HEK293 (cell line): ENCODE measurements at regions not wholly inside any gene's neighbourhood (a gene's known extent, or its start where the extent isn't known, plus 50 kb on each side); places are given as distances from the start of the nearest gene placed in this dataset.
A peak's percentile ranks its signal among the peaks of the same experiment; 100 is the strongest.

Experiments used
- CTCF ChIA-PET: fragments of 350-600 bp; formaldehyde crosslinking; extraction: SDS; loops from one replicate; lab custom pipeline; 2021; ENCODE audit warnings: antibody characterized with exemption; lab: Yijun Ruan, JAX
- POLR2A ChIA-PET: fragments of 300-600 bp; formaldehyde crosslinking; extraction: SDS; loops from one replicate; lab custom pipeline; 2020; ENCODE audit warnings: antibody characterized with exemption, inconsistent platforms; lab: Yijun Ruan, JAX
- H3K27ac ChIP-seq: fragments of 200-500 bp; sonication (Bioruptor generic); 2 replicates; pipeline ENCODE4 v1.5.1; 2014; ENCODE audit warnings: low read depth, low read length, control low read depth, inconsistent platforms; ENCODE audit errors: extremely low read depth
- H3K36me3 ChIP-seq, 2 experiments: fragments of 200-500 bp in 1 of 2; sonication (Bioruptor generic) in 1 of 2; 1 replicate in 1 of 2; 2 replicates in 1 of 2; pipeline ENCODE4 v1.5.1; 2014 to 2017; ENCODE audit warnings: inconsistent platforms in 2 of 2, low read length in 2 of 2; ENCODE audit not compliant: control insufficient read depth in 2 of 2, insufficient read depth in 1 of 2
- H3K4me1 ChIP-seq: fragments of 200-500 bp; sonication (Bioruptor generic); 2 replicates; pipeline ENCODE4 v1.5.1; 2014; ENCODE audit warnings: mild to moderate bottlenecking, low read length, inconsistent platforms; ENCODE audit not compliant: control insufficient read depth, insufficient read depth
- H3K4me3 ChIP-seq: 2 replicates; pipeline ENCODE4 v1.5.1; 2011; ENCODE audit warnings: low read depth, mild to moderate bottlenecking, control low read depth, low read length, moderate library complexity
- H3K9me3 ChIP-seq: fragments of 200-500 bp; sonication (Bioruptor generic); 2 replicates; pipeline ENCODE4 v1.5.1; 2014; ENCODE audit warnings: low read depth, low read length, inconsistent platforms; ENCODE audit not compliant: control insufficient read depth, insufficient read depth
- FEZF1 ChIP-seq: fragments of 450-650 bp; formaldehyde crosslinking; IDR thresholded peaks from 2 replicates; pipeline ENCODE4 v1.5.1; 2016; ENCODE audit warnings: missing biosample characterization, missing genetic modification characterization
- GFI1B ChIP-seq: fragments of 450-650 bp; formaldehyde crosslinking; IDR thresholded peaks from 2 replicates; pipeline ENCODE4 v1.5.1; 2016; ENCODE audit warnings: missing biosample characterization, missing genetic modification characterization
- OVOL3 ChIP-seq: fragments of 450-650 bp; formaldehyde crosslinking; IDR thresholded peaks from 2 replicates; pipeline ENCODE4 v1.5.1; 2016; ENCODE audit warnings: missing biosample characterization, missing genetic modification characterization
- SCRT1 ChIP-seq: fragments of 450-650 bp; formaldehyde crosslinking; IDR thresholded peaks from 2 replicates; pipeline ENCODE4 v1.5.1; 2016; ENCODE audit warnings: missing biosample characterization, missing genetic modification characterization, borderline replicate concordance
- SCRT2 ChIP-seq: fragments of 450-650 bp; formaldehyde crosslinking; IDR thresholded peaks from 2 replicates; pipeline ENCODE4 v1.5.1; 2016; ENCODE audit warnings: missing biosample characterization, missing genetic modification characterization
- ZBTB48 ChIP-seq: fragments of 450-650 bp; formaldehyde crosslinking; IDR thresholded peaks from 2 replicates; pipeline ENCODE4 v1.5.1; 2016; ENCODE audit warnings: missing biosample characterization, missing genetic modification characterization
- ZNF10 ChIP-seq: fragments of 450-650 bp; formaldehyde crosslinking; IDR thresholded peaks from 2 replicates; pipeline ENCODE4 v1.5.1; 2017; ENCODE audit warnings: missing biosample characterization, missing genetic modification characterization
- ZNF133 ChIP-seq: fragments of 450-650 bp; formaldehyde crosslinking; IDR thresholded peaks from 2 replicates; pipeline ENCODE4 v1.5.1; 2016; ENCODE audit warnings: missing biosample characterization, missing genetic modification characterization
- ZNF19 ChIP-seq: fragments of 450-650 bp; formaldehyde crosslinking; IDR thresholded peaks from 2 replicates; pipeline ENCODE4; 2016; ENCODE audit warnings: missing biosample characterization, missing genetic modification characterization, low read depth
- ZNF202 ChIP-seq: fragments of 450-650 bp; formaldehyde crosslinking; IDR thresholded peaks from 2 replicates; pipeline ENCODE4 v1.5.1; 2016; ENCODE audit warnings: missing biosample characterization, missing genetic modification characterization, borderline replicate concordance
- ZNF404 ChIP-seq: fragments of 450-650 bp; formaldehyde crosslinking; IDR thresholded peaks from 2 replicates; pipeline ENCODE4 v1.5.1; 2017; ENCODE audit warnings: missing biosample characterization, missing genetic modification characterization
- ZNF501 ChIP-seq: fragments of 450-650 bp; formaldehyde crosslinking; IDR thresholded peaks from 2 replicates; pipeline ENCODE4 v1.5.1; 2016; ENCODE audit warnings: missing biosample characterization, missing genetic modification characterization
- ZNF510 ChIP-seq: fragments of 450-650 bp; formaldehyde crosslinking; IDR thresholded peaks from 2 replicates; pipeline ENCODE4 v1.5.1; 2018; ENCODE audit warnings: mild to moderate bottlenecking, missing genetic modification characterization, missing biosample characterization; ENCODE audit not compliant: insufficient replicate concordance
- ZNF544 ChIP-seq: fragments of 450-650 bp; formaldehyde crosslinking; IDR thresholded peaks from 2 replicates; pipeline ENCODE4 v1.5.0; 2017; ENCODE audit warnings: missing biosample characterization, missing genetic modification characterization
- ZNF549 ChIP-seq: fragments of 450-650 bp; IDR thresholded peaks from 2 replicates; pipeline ENCODE4 v1.5.1; 2018; ENCODE audit warnings: missing biosample characterization, missing genetic modification characterization, mild to moderate bottlenecking, inconsistent platforms, moderate library complexity
- ZNF558 ChIP-seq: fragments of 450-650 bp; formaldehyde crosslinking; IDR thresholded peaks from 2 replicates; pipeline ENCODE4 v1.5.1; 2016; ENCODE audit warnings: missing biosample characterization, missing genetic modification characterization
- ZNF670 ChIP-seq: fragments of 450-650 bp; formaldehyde crosslinking; IDR thresholded peaks from 2 replicates; pipeline ENCODE4 v1.5.1; 2016; ENCODE audit warnings: missing biosample characterization, missing genetic modification characterization, low read depth
- ZNF785 ChIP-seq: fragments of 450-650 bp; formaldehyde crosslinking; IDR thresholded peaks from 2 replicates; pipeline ENCODE4 v1.5.1; 2016; ENCODE audit warnings: missing biosample characterization, missing genetic modification characterization
- ZNF830 ChIP-seq: fragments of 450-650 bp; IDR thresholded peaks from 2 replicates; pipeline ENCODE4 v1.5.0; 2018; ENCODE audit warnings: missing biosample characterization, missing genetic modification characterization, low read depth, mild to moderate bottlenecking, moderate library complexity
- TF ChIP-seq, protein P1 (sequence below): fragments of 450-650 bp; formaldehyde crosslinking; IDR thresholded peaks from 2 replicates; pipeline ENCODE4 v1.5.1; 2016; ENCODE audit warnings: missing biosample characterization, missing genetic modification characterization
- TF ChIP-seq, protein P2 (sequence below): fragments of 450-650 bp; formaldehyde crosslinking; IDR thresholded peaks from 2 replicates; pipeline ENCODE4 v1.5.0; 2017; ENCODE audit warnings: missing biosample characterization, missing genetic modification characterization, borderline replicate concordance
- TF ChIP-seq, protein P3 (sequence below): fragments of 450-650 bp; formaldehyde crosslinking; IDR thresholded peaks from 2 replicates; pipeline ENCODE4 v1.5.1; 2016; ENCODE audit warnings: missing biosample characterization, missing genetic modification characterization
- TF ChIP-seq, protein P4 (sequence below): fragments of 450-650 bp; formaldehyde crosslinking; IDR thresholded peaks from 2 replicates; pipeline ENCODE4 v1.5.1; 2016; ENCODE audit warnings: missing biosample characterization, missing genetic modification characterization
- TF ChIP-seq, protein P5 (sequence below): fragments of 450-650 bp; formaldehyde crosslinking; optimal IDR thresholded peaks from 2 replicates; pipeline ENCODE3; 2016; ENCODE audit warnings: missing biosample characterization, mild to moderate bottlenecking, missing genetic modification characterization

DNA sequence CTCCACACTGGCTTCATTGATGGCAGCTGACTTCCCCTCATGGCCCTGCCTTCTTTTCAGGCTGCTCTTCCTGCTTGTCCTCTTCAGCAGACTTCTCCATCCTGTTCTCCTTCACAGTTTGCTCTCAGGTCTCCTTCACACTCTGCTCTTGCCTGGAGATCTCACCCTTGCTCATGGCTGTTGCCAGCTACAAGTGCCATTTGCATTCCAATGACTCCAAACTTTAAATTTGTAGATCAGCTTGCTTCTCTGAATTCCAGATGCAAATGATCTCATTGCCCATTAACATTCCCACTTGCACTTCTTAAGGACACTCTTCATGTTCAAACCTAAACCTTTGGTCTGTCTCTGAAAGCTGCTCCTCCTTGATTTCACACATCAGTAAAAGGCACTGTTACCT is 343.0 kb downstream of the QKI start (continued):
- TF ChIP-seq ZNF544 (tag by site-specific recombination) (no peak), ZNF19 (tag by site-specific recombination) (no peak), ZNF10 (tag by site-specific recombination) (no peak), ZNF501 (no peak), ZNF510 (tag by site-specific recombination) (no peak), SCRT1 (tag by site-specific recombination) (no peak), ZBTB48 (tag by site-specific recombination) (no peak), ZNF785 (tag by site-specific recombination) (no peak)
- TF ChIP-seq, protein P1, sequence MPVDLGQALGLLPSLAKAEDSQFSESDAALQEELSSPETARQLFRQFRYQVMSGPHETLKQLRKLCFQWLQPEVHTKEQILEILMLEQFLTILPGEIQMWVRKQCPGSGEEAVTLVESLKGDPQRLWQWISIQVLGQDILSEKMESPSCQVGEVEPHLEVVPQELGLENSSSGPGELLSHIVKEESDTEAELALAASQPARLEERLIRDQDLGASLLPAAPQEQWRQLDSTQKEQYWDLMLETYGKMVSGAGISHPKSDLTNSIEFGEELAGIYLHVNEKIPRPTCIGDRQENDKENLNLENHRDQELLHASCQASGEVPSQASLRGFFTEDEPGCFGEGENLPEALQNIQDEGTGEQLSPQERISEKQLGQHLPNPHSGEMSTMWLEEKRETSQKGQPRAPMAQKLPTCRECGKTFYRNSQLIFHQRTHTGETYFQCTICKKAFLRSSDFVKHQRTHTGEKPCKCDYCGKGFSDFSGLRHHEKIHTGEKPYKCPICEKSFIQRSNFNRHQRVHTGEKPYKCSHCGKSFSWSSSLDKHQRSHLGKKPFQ (tag by site-specific recombination), result no peak
- TF ChIP-seq, protein P2, sequence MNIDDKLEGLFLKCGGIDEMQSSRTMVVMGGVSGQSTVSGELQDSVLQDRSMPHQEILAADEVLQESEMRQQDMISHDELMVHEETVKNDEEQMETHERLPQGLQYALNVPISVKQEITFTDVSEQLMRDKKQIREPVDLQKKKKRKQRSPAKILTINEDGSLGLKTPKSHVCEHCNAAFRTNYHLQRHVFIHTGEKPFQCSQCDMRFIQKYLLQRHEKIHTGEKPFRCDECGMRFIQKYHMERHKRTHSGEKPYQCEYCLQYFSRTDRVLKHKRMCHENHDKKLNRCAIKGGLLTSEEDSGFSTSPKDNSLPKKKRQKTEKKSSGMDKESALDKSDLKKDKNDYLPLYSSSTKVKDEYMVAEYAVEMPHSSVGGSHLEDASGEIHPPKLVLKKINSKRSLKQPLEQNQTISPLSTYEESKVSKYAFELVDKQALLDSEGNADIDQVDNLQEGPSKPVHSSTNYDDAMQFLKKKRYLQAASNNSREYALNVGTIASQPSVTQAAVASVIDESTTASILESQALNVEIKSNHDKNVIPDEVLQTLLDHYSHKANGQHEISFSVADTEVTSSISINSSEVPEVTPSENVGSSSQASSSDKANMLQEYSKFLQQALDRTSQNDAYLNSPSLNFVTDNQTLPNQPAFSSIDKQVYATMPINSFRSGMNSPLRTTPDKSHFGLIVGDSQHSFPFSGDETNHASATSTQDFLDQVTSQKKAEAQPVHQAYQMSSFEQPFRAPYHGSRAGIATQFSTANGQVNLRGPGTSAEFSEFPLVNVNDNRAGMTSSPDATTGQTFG (tag by site-specific recombination), result no peak

DNA sequence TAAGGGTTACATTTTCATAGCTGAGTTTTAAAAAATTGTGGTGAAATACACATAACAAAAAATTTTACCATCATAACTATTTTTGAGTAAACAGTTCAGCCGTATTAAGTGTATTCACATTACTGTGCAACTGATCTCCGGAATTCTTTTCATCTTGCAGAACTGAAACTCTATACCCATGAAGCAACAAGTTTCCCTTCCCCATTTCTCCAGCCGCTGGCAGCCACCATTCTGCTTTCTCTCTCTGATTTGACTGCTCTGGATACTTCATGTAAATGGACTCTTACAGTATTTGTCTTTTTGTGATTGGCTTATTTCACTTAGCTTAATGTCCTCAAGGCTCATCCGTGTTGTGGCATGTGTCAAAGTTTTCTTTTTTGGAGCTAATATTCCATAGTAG is 341.6 kb downstream of the QKI start:
- CTCF ChIA-PET, result interaction anchor here (0.5 kb wide), 1 partner anchor 87 kb away, joined by 3 read pairs; no protein-coding TSS in a partner anchor
- H3K36me3 ChIP-seq, result no peaks in the 10 kb centered on the region
- POLR2A ChIA-PET, result no interaction called here
- H3K9me3 ChIP-seq, result no peaks in the 10 kb centered on the region
- TF ChIP-seq ZNF558 (tag by site-specific recombination), result no peak
- peak; percentile 56 for TF ChIP-seq SCRT2 (tag by site-specific recombination)
- no peaks in the 10 kb centered on the region for H3K4me1 ChIP-seq
- H3K27ac ChIP-seq, result no peak overlapping the region
- no peak overlapping the region for H3K4me3 ChIP-seq

DNA sequence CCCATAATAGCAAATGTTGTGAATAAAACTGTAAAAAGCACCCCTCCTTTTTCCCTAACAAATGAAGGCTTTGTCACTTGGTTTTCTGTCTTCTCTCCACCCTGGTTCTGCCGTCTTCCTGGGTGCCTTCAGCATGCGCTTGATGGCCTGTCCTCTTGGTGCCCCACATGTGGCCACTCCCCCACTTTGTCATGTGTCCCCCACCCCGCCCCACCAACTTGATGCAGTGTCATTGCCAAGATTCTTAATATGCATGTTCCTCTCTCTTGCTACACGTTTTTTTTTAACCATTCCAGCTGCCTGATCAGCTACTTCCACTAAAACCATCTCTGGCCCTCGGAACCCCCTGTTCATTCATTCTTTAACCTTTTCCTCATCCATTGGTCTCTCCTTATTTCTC is 340.3 kb downstream of the QKI start:
- H3K9me3 ChIP-seq, result no peaks in the 10 kb centered on the region
- no peaks in the 10 kb centered on the region for H3K4me1 ChIP-seq
- no peak overlapping the region for H3K4me3 ChIP-seq
- POLR2A ChIA-PET, result no interaction called here
- CTCF ChIA-PET, result no interaction called here
- TF ChIP-seq ZNF830 (tag by site-specific recombination), result no peak
- TF ChIP-seq, protein P3, sequence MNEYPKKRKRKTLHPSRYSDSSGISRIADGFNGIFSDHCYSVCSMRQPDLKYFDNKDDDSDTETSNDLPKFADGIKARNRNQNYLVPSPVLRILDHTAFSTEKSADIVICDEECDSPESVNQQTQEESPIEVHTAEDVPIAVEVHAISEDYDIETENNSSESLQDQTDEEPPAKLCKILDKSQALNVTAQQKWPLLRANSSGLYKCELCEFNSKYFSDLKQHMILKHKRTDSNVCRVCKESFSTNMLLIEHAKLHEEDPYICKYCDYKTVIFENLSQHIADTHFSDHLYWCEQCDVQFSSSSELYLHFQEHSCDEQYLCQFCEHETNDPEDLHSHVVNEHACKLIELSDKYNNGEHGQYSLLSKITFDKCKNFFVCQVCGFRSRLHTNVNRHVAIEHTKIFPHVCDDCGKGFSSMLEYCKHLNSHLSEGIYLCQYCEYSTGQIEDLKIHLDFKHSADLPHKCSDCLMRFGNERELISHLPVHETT (tag by site-specific recombination), result no peak
- H3K27ac ChIP-seq, result no peak overlapping the region
- no peaks in the 10 kb centered on the region for H3K36me3 ChIP-seq

DNA sequence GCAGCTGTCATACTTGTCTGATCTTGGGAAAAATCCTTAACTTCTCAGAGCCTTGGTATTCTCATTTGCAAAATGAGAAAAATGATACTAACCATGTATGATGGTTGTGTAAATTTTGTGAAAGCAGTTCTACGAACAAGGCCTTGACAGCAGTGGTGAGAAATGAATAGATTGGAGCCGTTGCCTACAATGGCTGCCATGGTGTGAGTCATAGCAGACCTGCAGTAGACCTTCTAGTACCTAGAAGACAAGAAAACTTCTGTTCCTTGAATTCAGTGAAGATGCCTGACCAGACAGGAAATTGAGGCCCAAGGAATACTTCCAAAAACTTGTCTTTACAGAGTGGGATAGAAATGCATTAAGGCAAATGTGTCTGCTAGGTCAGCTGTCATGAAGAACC is 338.9 kb downstream of the QKI start:
- no peaks in the 10 kb centered on the region for H3K4me1 ChIP-seq
- TF ChIP-seq GFI1B (tag by site-specific recombination), result no peak
- TF ChIP-seq ZNF133, result no peak
- no peak for TF ChIP-seq ZNF549 (tag by site-specific recombination)
- TF ChIP-seq, protein P4, sequence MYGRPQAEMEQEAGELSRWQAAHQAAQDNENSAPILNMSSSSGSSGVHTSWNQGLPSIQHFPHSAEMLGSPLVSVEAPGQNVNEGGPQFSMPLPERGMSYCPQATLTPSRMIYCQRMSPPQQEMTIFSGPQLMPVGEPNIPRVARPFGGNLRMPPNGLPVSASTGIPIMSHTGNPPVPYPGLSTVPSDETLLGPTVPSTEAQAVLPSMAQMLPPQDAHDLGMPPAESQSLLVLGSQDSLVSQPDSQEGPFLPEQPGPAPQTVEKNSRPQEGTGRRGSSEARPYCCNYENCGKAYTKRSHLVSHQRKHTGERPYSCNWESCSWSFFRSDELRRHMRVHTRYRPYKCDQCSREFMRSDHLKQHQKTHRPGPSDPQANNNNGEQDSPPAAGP (tag by site-specific recombination), result no peak
- TF ChIP-seq, protein P5, sequence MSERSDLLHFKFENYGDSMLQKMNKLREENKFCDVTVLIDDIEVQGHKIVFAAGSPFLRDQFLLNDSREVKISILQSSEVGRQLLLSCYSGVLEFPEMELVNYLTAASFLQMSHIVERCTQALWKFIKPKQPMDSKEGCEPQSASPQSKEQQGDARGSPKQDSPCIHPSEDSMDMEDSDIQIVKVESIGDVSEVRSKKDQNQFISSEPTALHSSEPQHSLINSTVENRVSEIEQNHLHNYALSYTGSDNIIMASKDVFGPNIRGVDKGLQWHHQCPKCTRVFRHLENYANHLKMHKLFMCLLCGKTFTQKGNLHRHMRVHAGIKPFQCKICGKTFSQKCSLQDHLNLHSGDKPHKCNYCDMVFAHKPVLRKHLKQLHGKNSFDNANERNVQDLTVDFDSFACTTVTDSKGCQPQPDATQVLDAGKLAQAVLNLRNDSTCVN (tag by site-specific recombination), result no peak
- no peak for TF ChIP-seq FEZF1 (tag by site-specific recombination)
- TF ChIP-seq ZNF202 (tag by site-specific recombination), result no peak
- no peak for TF ChIP-seq OVOL3 (tag by site-specific recombination)
- no peak for TF ChIP-seq ZNF670 (tag by site-specific recombination)
- no peak for TF ChIP-seq ZNF404 (tag by site-specific recombination)

More for the DNA sequence above, 338.9 kb downstream of the QKI start:
- CTCF ChIA-PET, result no interaction called here
- H3K4me3 ChIP-seq, result no peak overlapping the region
- no peak overlapping the region for H3K27ac ChIP-seq
- no peaks in the 10 kb centered on the region for H3K9me3 ChIP-seq
- POLR2A ChIA-PET, result interaction anchor here (0.7 kb wide), 1 partner anchor 30 kb away, joined by 3 read pairs; no protein-coding TSS in a partner anchor
- H3K36me3 ChIP-seq, result no peaks in the 10 kb centered on the region
